KMS-11 (cell line): ENCODE measurements at regions not wholly inside any gene's neighbourhood (a gene's known extent, or its start where the extent isn't known, plus 50 kb on each side); places are given as distances from the start of the nearest gene placed in this dataset.
"Not testable (repeated sequence)": the region's sequence is repeated elsewhere in the genome, so short reads cannot be mapped to it uniquely, and the experiment has no call there.

Source experiments
- H2AFZ ChIP-seq: fragments of 200-600 bp; sonication (generic); 2 replicates; pipeline ENCODE4 v1.6.1; 2016; ENCODE audit warnings: antibody characterized with exemption, mixed run types, low read depth
- H3K27ac ChIP-seq: fragments of 200-600 bp; sonication (generic); 2 replicates; pipeline ENCODE4 v1.6.1; 2016; ENCODE audit warnings: mild to moderate bottlenecking, mixed run types
- H3K27me3 ChIP-seq: fragments of 200-600 bp; sonication (generic); 2 replicates; pipeline ENCODE4 v1.6.1; 2017; ENCODE audit warnings: mild to moderate bottlenecking, low read depth, mixed run types, moderate library complexity; ENCODE audit not compliant: insufficient read depth
- H3K36me3 ChIP-seq: fragments of 200-600 bp; sonication (generic); 2 replicates; pipeline ENCODE4 v1.6.1; 2017; ENCODE audit warnings: mild to moderate bottlenecking, mixed run types; ENCODE audit not compliant: insufficient read depth
- H3K4me1 ChIP-seq: fragments of 200-600 bp; sonication (generic); 2 replicates; pipeline ENCODE4 v1.6.1; 2016; ENCODE audit warnings: mild to moderate bottlenecking, low read depth, mixed run types; ENCODE audit not compliant: poor library complexity, severe bottlenecking
- H3K4me2 ChIP-seq: fragments of 200-600 bp; sonication (generic); 2 replicates; pipeline ENCODE4 v1.7.0; 2016; ENCODE audit warnings: mild to moderate bottlenecking, mixed run types
- H3K4me3 ChIP-seq: fragments of 200-600 bp; sonication (generic); IDR thresholded peaks from 2 replicates; pipeline ENCODE4 v1.6.1; 2017; ENCODE audit warnings: low read depth, low read length, mixed read lengths; ENCODE audit not compliant: insufficient read depth
- H3K79me2 ChIP-seq: fragments of 200-600 bp; sonication (generic); 2 replicates; pipeline ENCODE4 v1.6.1; 2016; ENCODE audit warnings: low read depth, mixed run types; ENCODE audit not compliant: insufficient read depth
- H3K9ac ChIP-seq: fragments of 200-600 bp; sonication (generic); 2 replicates; pipeline ENCODE4 v1.6.1; 2016; ENCODE audit warnings: mild to moderate bottlenecking, mixed run types
- H4K20me1 ChIP-seq: fragments of 200-600 bp; sonication (generic); 2 replicates; pipeline ENCODE4 v1.6.1; 2016; ENCODE audit warnings: mild to moderate bottlenecking, mixed run types; ENCODE audit not compliant: insufficient read depth
- TF ChIP-seq, protein P1 (sequence below): fragments of 200-600 bp; sonication (generic); conservative IDR thresholded peaks from 2 replicates; pipeline ENCODE4 v1.6.1; 2017; ENCODE audit warnings: low read depth, mild to moderate bottlenecking, antibody characterized with exemption, low read length, moderate library complexity, mixed read lengths

DNA sequence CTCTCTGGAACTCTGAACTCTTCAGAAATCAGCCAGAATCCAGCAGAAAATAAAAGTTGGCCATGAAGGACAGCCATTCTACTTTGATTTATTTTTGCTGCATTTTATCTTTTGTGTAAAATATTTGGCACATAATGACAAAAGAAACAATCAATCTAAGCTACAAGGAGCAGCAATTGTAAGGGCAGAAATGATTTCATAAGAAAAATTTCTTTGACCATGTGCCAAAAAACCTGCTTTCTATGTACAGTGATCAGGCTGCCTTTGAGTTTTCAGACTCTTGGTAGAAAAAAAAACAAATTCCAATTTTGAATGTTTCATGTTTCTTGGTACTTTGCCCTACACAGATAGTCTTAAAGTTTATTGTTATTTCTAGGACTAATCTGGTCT lies 69.8 kb upstream of the SLC1A3 start:
- Histone ChIP-seq H2AFZ (no peak overlapping the region), H3K27ac (no peak overlapping the region), H3K9ac (no peak overlapping the region), H3K27me3 (no peaks in the 10 kb centered on the region), H3K36me3 (no peaks in the 10 kb centered on the region), H3K79me2 (no peaks in the 10 kb centered on the region), H3K4me2 (no peak overlapping the region), H3K4me1 (no peaks in the 10 kb centered on the region), H3K4me3 (no peak overlapping the region), H4K20me1 (no peaks in the 10 kb centered on the region)
- TF ChIP-seq, protein P1, sequence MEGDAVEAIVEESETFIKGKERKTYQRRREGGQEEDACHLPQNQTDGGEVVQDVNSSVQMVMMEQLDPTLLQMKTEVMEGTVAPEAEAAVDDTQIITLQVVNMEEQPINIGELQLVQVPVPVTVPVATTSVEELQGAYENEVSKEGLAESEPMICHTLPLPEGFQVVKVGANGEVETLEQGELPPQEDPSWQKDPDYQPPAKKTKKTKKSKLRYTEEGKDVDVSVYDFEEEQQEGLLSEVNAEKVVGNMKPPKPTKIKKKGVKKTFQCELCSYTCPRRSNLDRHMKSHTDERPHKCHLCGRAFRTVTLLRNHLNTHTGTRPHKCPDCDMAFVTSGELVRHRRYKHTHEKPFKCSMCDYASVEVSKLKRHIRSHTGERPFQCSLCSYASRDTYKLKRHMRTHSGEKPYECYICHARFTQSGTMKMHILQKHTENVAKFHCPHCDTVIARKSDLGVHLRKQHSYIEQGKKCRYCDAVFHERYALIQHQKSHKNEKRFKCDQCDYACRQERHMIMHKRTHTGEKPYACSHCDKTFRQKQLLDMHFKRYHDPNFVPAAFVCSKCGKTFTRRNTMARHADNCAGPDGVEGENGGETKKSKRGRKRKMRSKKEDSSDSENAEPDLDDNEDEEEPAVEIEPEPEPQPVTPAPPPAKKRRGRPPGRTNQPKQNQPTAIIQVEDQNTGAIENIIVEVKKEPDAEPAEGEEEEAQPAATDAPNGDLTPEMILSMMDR = no peak

DNA sequence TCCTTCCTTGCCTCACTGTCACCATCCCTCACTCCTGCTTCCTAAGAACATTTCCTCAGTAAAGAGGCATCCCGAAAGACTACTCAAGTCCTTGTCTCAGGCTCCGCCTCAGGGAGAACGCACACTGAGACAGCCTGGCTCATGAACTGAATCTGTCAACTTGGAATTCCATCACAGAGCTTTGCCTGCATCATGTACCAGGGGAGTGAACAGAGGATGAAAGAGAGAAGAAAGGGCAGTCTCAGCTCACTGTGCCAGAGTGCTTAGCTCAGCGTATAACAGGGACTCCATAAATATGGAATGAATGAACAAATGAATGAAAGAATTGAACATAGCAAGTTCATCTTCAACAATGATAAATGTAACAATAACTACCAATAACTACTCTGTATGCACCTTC lies 68.7 kb upstream of the SLC1A3 start:
- Histone ChIP-seq H4K20me1 (no peaks in the 10 kb centered on the region), H3K36me3 (no peaks in the 10 kb centered on the region), H3K27me3 (no peaks in the 10 kb centered on the region), H3K9ac (no peak overlapping the region), H3K4me3 (no peak overlapping the region), H3K27ac (no peak overlapping the region), H3K79me2 (no peaks in the 10 kb centered on the region), H2AFZ (no peak overlapping the region), H3K4me2 (no peak overlapping the region), H3K4me1 (no peaks in the 10 kb centered on the region)
- TF ChIP-seq, protein P1 = no peak

DNA sequence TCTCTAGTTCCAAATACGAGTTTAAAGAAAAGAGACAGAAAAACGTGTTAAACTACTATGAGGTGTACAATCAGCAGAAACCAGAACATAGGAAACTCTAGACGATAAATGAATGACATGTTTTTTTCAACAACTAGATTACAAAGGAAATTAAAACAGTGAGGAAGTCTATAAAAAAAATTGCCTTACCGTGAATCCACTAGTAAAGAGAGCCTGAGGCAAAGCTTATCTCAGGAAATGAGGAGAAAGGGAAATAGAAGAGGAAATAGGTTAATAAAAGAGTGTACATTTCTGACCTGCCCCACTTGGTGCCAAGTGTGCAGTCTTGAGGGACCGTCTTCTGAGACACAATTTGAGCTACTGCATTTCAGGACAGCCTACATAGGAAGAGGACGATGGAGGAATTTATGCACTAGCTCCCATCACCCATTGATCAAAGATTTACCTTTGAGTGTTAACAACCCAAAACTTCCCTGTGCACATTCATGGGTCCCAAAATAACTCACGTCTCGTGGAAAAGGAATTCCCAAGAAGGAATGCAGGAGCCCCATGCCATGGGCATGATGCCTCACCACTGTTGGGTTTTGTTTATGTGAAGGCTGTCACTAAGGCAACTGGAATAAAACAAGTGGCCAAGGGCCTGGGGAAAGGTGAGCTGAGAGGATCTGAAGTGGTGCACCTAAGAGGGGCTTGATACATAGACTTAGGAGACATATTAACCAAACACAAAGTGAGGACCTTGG lies 53.6 kb upstream of the SLC1A3 start:
- Histone ChIP-seq H3K79me2 (no peaks in the 10 kb centered on the region), H3K27me3 (no peaks in the 10 kb centered on the region), H2AFZ (no peak overlapping the region), H3K4me2 (no peak overlapping the region), H3K27ac (no peak overlapping the region), H3K36me3 (no peaks in the 10 kb centered on the region), H3K9ac (no peak overlapping the region), H3K4me3 (no peak overlapping the region), H4K20me1 (no peaks in the 10 kb centered on the region), H3K4me1 (no peaks in the 10 kb centered on the region)
- TF ChIP-seq, protein P1 = no peak

DNA sequence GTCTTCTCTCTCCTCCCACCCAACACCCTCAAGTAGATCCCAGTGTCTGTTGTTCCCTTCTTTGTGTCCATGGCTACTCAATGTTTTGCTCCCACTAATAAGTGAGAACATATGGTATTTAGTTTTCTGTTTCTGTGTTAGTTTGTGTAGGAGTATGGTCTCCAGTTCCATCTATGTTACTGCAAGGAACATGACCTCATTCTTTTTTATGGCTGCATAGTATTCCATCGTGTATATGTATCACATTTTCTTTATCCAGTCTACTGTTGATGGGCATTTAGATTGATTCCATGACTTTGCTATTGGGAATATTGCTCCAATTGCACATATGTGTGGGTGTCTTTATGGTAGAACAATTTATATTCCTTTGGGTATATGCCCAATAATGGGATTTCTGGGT lies 51.4 kb upstream of the SLC1A3 start:
- not testable (repeated sequence) for H3K4me1 ChIP-seq, H3K9ac ChIP-seq, H3K36me3 ChIP-seq, H3K79me2 ChIP-seq, H3K4me3 ChIP-seq, H3K27ac ChIP-seq, H4K20me1 ChIP-seq, H2AFZ ChIP-seq, H3K4me2 ChIP-seq, H3K27me3 ChIP-seq
